IMR-90 (cell line): ENCODE measurements at regions not wholly inside any gene's neighbourhood (a gene's known extent, or its start where the extent isn't known, plus 50 kb on each side); places are given as distances from the start of the nearest gene placed in this dataset.

Experiments
- ATAC-seq: fragments of 200-7000 bp; cut with Tn5 transposase; 2 replicates; pipeline ENCODE4 v1.9.1; 2020; ENCODE audit warnings: low read depth, mild to moderate bottlenecking, moderate library complexity
- BruUV-seq: library from RNA; stranded (reverse); fragments of 400-500 nt; replicated peaks from 2 replicates; lab custom pipeline; 2021; lab: Mats Ljungman, UMichigan
- CTCF ChIA-PET: fragments of 300-600 bp; formaldehyde crosslinking; extraction: SDS; loops from one replicate; lab custom pipeline; 2021; ENCODE audit warnings: antibody characterized with exemption; lab: Yijun Ruan, JAX
- POLR2A ChIA-PET: fragments of 300-600 bp; sonication (Branson Sonifier 250); formaldehyde crosslinking; loops from one replicate; lab custom pipeline; 2022; ENCODE audit warnings: antibody characterized with exemption; ENCODE audit not compliant: unreplicated experiment; lab: Charles Lee
- DNase-seq: peaks from one replicate; pipeline ENCODE4 v3.0.0; 2013
- H2AFZ ChIP-seq: replicated peaks from 2 replicates; pipeline ENCODE3; 2013; ENCODE audit warnings: low read length, mild to moderate bottlenecking; ENCODE audit not compliant: poor library complexity
- H2AK5ac ChIP-seq: 2 replicates; pipeline ENCODE4 v1.6.1; 2013; ENCODE audit warnings: low read depth, low read length, inconsistent platforms
- H2AK9ac ChIP-seq: replicated peaks from 2 replicates; pipeline ENCODE3; 2013; ENCODE audit warnings: mild to moderate bottlenecking, low read depth, low read length, moderate library complexity; ENCODE audit not compliant: poor library complexity
- H2BK120ac ChIP-seq: 2 replicates; pipeline ENCODE4 v1.6.1; 2013; ENCODE audit warnings: low read depth, low read length, inconsistent platforms
- H2BK15ac ChIP-seq: 3 replicates; pipeline ENCODE4 v1.6.1; 2013; ENCODE audit warnings: low read depth, low read length, inconsistent platforms
- H2BK20ac ChIP-seq: 2 replicates; pipeline ENCODE4 v1.6.1; 2013; ENCODE audit warnings: low read depth, mild to moderate bottlenecking, inconsistent platforms, low read length, moderate library complexity
- H2BK5ac ChIP-seq: 2 replicates; pipeline ENCODE4 v1.6.1; 2013; ENCODE audit warnings: mild to moderate bottlenecking, low read depth, low read length, inconsistent platforms; ENCODE audit not compliant: poor library complexity, severe bottlenecking
- H3K14ac ChIP-seq: replicated peaks from 2 replicates; pipeline ENCODE4 v1.6.1; 2013; ENCODE audit warnings: low read depth, low read length, inconsistent platforms
- H3K18ac ChIP-seq: 2 replicates; pipeline ENCODE4 v1.6.1; 2013; ENCODE audit warnings: low read depth, low read length, control low read depth
- H3K23ac ChIP-seq: 2 replicates; pipeline ENCODE4 v1.6.1; 2013; ENCODE audit warnings: low read depth, low read length, inconsistent platforms
- H3K27ac ChIP-seq: 2 replicates; pipeline ENCODE4 v1.5.1; 2013; ENCODE audit warnings: mild to moderate bottlenecking, control low read depth, low read length; ENCODE audit not compliant: insufficient read depth
- H3K27me3 ChIP-seq: 2 replicates; pipeline ENCODE4 v1.6.1; 2013; ENCODE audit warnings: low read length; ENCODE audit not compliant: control insufficient read depth, insufficient read depth
- H3K36me3 ChIP-seq: 2 replicates; pipeline ENCODE4 v1.6.1; 2013; ENCODE audit warnings: low read length, mixed read lengths; ENCODE audit not compliant: control insufficient read depth, insufficient read depth
- H3K4ac ChIP-seq: 2 replicates; pipeline ENCODE4 v1.6.1; 2013; ENCODE audit warnings: low read depth, low read length, inconsistent platforms
- H3K4me1 ChIP-seq: 2 replicates; pipeline ENCODE4 v1.6.1; 2013; ENCODE audit warnings: low read length, mixed read lengths; ENCODE audit not compliant: control insufficient read depth, insufficient read depth
- H3K4me2 ChIP-seq: 2 replicates; pipeline ENCODE4 v1.6.1; 2013; ENCODE audit warnings: low read depth, mild to moderate bottlenecking, control low read depth, low read length, moderate library complexity
- H3K4me3 ChIP-seq: 2 replicates; pipeline ENCODE4 v1.5.1; 2013; ENCODE audit warnings: low read depth, mild to moderate bottlenecking, control low read depth, low read length, moderate library complexity; ENCODE audit not compliant: insufficient read depth
- H3K56ac ChIP-seq: 2 replicates; pipeline ENCODE4 v1.6.1; 2013; ENCODE audit warnings: low read length, inconsistent platforms; ENCODE audit not compliant: insufficient read depth; ENCODE audit errors: extremely low read depth
- H3K79me1 ChIP-seq, 2 experiments: 2 replicates each; pipeline ENCODE4 v1.6.1; 2013; ENCODE audit warnings: low read length in 2 of 2, inconsistent platforms in 1 of 2, low read depth in 1 of 2
- H3K9ac ChIP-seq: 2 replicates; pipeline ENCODE4 v1.6.1; 2013; ENCODE audit warnings: low read depth, low read length, control low read depth
- H3K9me1 ChIP-seq: 2 replicates; pipeline ENCODE4 v1.6.1; 2013; ENCODE audit warnings: low read length, inconsistent platforms; ENCODE audit not compliant: insufficient read depth
- H3K9me3 ChIP-seq: 2 replicates; pipeline ENCODE4 v1.6.1; 2013; ENCODE audit warnings: low read length; ENCODE audit not compliant: control insufficient read depth, insufficient read depth
- H4K20me1 ChIP-seq: 2 replicates; pipeline ENCODE4 v1.6.1; 2013; ENCODE audit warnings: low read length, inconsistent platforms; ENCODE audit not compliant: insufficient read depth
- H4K5ac ChIP-seq: 2 replicates; pipeline ENCODE4 v1.6.1; 2013; ENCODE audit warnings: mild to moderate bottlenecking, low read depth, low read length, control low read depth
- H4K8ac ChIP-seq, 2 experiments: 2 replicates each; pipeline ENCODE4 v1.6.1; 2013; ENCODE audit warnings: low read depth in 2 of 2, low read length in 2 of 2, control low read depth in 1 of 2, inconsistent platforms in 1 of 2
- H4K91ac ChIP-seq: 2 replicates; pipeline ENCODE4 v1.6.1; 2013; ENCODE audit warnings: low read depth, low read length, inconsistent platforms; ENCODE audit not compliant: insufficient read depth
- CEBPB ChIP-seq: IDR thresholded peaks from 2 replicates; pipeline ENCODE4 v1.6.1; 2012; ENCODE audit warnings: low read depth, low read length, improper control_type of control experiment
- CHD1 ChIP-seq: IDR thresholded peaks from 2 replicates; pipeline ENCODE4 v1.6.1; 2012; ENCODE audit warnings: low read depth, low read length, improper control_type of control experiment
- FOS ChIP-seq: fragments of 150-350 bp; IDR thresholded peaks from 2 replicates; pipeline ENCODE4 v1.6.1; 2016; ENCODE audit warnings: low read depth, low read length
- WGBS, 2 experiments: methylation state at CpG; one replicate each; pipeline versions ENCODE4 v1.1.5 to v1.1.7; 2013; ENCODE audit warnings: missing lambda C conversion rate in 2 of 2; ENCODE audit not compliant: insufficient read length in 1 of 2; ENCODE audit errors: extremely low coverage in 2 of 2; 5-methylcytosine and 5-hydroxymethylcytosine counted together
- dilution Hi-C: fragments of 300-500 bp; cut with HindIII; formaldehyde crosslinking; loops from one replicate; pipeline ENCODE4 v1.14.3; 2018; ENCODE audit warnings: low sequenced_read_pairs; ENCODE audit not compliant: unreplicated experiment
- in situ Hi-C: fragments of 300-500 bp; cut with MboI; formaldehyde crosslinking; loops from 3 replicates; pipeline ENCODE4 v1.14.3; 2019; ENCODE audit warnings: low sequenced_read_pairs, inconsistent platforms, mixed read lengths
- intact Hi-C: fragments of 100-400 bp; cut with micrococcal nuclease; formaldehyde crosslinking; loops from 2 replicates; pipeline ENCODE4 v1.10.0; 2022
- TF ChIP-seq, protein P1 (sequence below): conservative IDR thresholded peaks from 2 replicates; pipeline ENCODE4 v1.5.1; 2012; ENCODE audit warnings: mild to moderate bottlenecking, low read depth, low read length, improper control_type of control experiment

DNA sequence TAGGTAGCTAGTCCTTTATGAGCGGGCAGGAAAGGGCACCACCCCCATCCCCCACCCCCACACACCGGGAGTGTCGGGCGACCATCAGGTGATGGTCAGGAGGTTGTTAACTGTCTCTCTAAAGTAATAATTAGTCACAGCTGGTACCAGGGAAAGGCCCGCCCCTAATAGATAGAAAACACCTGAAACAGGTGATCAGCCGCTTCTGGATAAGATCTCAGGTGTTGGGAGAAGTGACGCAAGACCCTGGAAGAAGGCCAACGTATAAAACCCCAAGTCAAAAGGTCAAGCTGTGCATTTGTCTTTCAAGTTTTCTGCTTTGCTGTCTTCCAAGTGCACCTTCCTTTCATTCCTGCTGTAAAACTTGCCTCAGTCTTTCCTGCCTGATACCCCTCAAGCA is 59.6 kb upstream of the LINC00305 start:
- ChIA-PET CTCF (no interaction called here), POLR2A (no interaction called here)
- Histone ChIP-seq H3K27ac (no peak overlapping the region), H3K4ac (no peak overlapping the region), H3K14ac (no peak overlapping the region), H2AFZ (no peak overlapping the region), H2BK20ac (no peak overlapping the region), H3K9me3 (peaks cover 14% of the 10 kb centered on the region), H3K4me3 (no peak overlapping the region), H4K20me1 (no peaks in the 10 kb centered on the region), H2AK5ac (no peak overlapping the region), H3K23ac (no peak overlapping the region), H4K8ac (no peak overlapping the region), H4K91ac (no peak overlapping the region), H3K4me1 (no peaks in the 10 kb centered on the region), H3K18ac (no peak overlapping the region), H4K5ac (no peak overlapping the region), H3K56ac (no peak overlapping the region), H2BK5ac (no peak overlapping the region), H3K4me2 (no peak overlapping the region), H3K9me1 (no peaks in the 10 kb centered on the region), H3K36me3 (no peaks in the 10 kb centered on the region), H2BK120ac (no peak overlapping the region), H3K79me1 (no peaks in the 10 kb centered on the region), H3K9ac (no peak overlapping the region), H2AK9ac (no peak overlapping the region), H3K27me3 (no peaks in the 10 kb centered on the region), H2BK15ac (no peak overlapping the region)
- DNase-seq (no peak), ATAC-seq (no peak)
- intact Hi-C loops: no loop called here
- in situ Hi-C loops: no loop called here
- no peak for TF ChIP-seq CEBPB
- TF ChIP-seq, protein P1, sequence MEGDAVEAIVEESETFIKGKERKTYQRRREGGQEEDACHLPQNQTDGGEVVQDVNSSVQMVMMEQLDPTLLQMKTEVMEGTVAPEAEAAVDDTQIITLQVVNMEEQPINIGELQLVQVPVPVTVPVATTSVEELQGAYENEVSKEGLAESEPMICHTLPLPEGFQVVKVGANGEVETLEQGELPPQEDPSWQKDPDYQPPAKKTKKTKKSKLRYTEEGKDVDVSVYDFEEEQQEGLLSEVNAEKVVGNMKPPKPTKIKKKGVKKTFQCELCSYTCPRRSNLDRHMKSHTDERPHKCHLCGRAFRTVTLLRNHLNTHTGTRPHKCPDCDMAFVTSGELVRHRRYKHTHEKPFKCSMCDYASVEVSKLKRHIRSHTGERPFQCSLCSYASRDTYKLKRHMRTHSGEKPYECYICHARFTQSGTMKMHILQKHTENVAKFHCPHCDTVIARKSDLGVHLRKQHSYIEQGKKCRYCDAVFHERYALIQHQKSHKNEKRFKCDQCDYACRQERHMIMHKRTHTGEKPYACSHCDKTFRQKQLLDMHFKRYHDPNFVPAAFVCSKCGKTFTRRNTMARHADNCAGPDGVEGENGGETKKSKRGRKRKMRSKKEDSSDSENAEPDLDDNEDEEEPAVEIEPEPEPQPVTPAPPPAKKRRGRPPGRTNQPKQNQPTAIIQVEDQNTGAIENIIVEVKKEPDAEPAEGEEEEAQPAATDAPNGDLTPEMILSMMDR: no peak
- TF ChIP-seq FOS: no peak
- no peak for TF ChIP-seq CHD1
- dilution Hi-C loops: no loop called here
- WGBS, 2 experiments: no CpG with 5 or more reads among the region's 8 CpGs
- BruUV-seq: no TSS peak
